Forelimb muscle (tissue), 1 donor: ENCODE measurements at regions not wholly inside any gene's neighbourhood (a gene's known extent, or its start where the extent isn't known, plus 50 kb on each side); places are given as distances from the start of the nearest gene placed in this dataset.
"Not testable (repeated sequence)": the region's sequence is repeated elsewhere in the genome, so short reads cannot be mapped to it uniquely, and the experiment has no call there.

ENCODE experiments used
- DNase-seq: peaks from one replicate; pipeline ENCODE4 v3.0.0-alpha.2; 2013; ENCODE audit warnings: low read depth

DNA sequence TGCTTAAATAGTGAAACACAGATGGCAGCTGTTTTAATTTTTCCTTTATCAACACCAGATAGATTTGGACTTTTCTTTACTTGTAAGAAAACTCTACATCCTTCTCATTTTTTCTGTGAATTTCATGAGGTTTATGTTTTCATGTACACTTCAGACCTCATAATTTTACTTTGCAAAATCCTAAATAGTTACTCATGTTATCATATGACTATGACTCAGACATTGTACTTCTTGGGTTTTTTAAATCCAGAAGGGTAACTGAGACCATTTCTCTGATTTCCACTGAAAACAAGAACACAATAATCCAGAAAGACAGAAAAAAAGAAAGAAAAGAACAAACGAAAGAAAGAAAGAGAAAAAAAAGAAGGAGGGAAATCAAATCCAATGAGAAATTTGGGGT, 1021.6 kb downstream of the NCAM2 start:
- DNase-seq, result no peak

DNA sequence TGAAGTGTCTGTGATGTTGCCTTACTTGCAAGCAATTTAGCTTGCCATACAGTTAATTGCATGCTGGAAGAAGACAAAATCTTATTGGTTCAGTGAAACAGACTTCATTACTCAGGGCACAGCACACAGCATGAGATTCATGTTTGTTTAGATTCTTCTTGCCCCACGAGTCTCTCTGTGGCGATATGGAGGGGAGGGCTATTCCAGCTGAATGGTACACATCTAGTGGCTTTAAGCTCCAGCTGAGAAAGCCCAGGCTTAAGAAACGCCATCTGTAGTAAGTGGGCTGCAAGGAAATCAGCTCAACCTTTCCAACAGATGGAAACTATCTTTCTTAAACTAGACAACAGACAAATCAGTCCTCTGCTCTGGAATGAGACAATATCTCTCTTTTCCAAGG, 1022.0 kb downstream of the NCAM2 start:
- no peak for DNase-seq

DNA sequence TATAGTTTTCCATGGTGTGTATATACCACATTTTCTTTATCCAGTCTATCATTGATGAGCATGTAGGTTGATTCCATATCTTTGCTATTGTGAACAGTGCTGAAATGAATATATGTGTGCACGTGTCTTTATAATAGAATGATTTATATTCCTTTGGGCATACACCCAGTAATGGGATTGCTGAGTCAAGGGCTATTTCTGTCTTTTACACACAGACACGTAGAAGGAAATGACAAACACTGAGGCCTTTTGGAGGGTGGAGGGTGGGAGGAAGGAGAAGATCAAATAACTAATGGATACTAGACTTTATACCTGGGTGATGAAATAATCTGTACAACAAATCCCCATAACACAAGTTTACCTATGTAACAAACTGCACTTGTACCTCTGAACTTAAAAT, 1025.7 kb downstream of the NCAM2 start:
- DNase-seq, result not testable (repeated sequence)

GRCh38 chr21:22044431-22044830, 1046.2 kb downstream of the NCAM2 start:
- no peak for DNase-seq

DNA sequence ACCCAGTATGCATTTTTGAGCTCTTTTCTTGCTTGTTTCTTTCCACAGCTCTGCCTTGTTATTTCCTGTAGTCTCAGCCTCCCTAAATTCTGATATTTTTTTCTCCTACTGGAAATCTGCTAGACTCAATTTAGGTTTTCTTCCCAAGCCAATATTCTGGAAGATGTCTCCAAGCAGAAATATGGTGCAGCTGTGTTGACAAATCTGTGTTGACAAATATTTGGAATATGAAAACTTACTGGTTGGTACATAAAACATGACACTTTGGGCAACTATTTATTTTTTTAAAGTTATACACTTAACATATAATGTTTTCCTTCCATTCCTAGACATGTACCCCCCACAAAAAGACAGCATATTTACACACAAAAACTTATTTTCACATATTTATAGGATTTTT, 1048.4 kb downstream of the NCAM2 start:
- DNase-seq, result no peak

DNA sequence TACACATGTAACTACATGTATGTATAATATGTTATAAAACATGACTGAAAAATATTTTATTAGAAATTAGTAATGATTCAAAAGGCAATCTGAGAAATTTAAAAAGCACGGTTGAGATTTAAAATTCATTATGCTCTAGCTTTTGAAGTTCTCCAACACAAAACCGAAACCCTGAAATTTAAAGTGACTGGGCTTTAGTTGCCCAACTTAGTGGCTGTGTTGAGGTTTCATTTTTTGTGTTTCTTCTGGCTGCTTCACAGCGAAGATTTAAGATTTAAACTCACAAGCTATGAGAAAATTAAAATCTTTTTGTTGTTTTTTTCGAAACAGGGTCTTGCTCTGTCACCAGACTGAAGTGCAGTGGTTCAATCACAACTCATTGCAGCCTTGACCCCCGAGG, 1058.7 kb downstream of the NCAM2 start:
- DNase-seq, result no peak

DNA sequence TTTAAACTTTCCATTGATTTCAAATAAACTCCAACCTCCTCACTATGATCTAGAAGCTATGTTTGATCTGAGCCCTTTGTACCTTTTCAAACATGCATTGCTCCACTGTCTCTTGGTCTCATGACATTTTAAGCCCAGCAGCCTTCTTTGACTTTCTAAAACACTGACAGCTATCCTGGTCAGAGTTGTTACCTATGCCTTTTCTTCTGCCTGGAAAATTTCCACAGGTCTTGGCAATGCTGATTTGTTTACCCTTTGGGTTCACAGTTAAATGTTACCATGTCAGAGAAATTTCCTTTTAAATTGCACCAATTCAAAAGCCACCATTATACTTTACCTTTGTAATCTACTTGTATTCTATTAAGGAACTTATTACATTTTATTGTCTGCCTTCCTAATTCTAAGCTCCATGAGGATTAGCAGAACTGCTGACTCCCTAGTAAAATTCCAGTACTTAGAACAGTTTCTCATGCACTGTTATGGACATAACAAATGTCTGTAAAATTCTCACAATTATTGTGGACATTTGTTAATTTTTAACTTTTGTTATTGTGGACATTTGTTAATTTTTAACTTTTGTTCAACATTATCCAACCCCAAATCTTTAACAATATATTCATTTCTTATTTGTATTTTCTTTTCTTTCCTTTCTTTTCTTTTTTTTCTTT, 1064.4 kb downstream of the NCAM2 start:
- DNase-seq, result no peak

DNA sequence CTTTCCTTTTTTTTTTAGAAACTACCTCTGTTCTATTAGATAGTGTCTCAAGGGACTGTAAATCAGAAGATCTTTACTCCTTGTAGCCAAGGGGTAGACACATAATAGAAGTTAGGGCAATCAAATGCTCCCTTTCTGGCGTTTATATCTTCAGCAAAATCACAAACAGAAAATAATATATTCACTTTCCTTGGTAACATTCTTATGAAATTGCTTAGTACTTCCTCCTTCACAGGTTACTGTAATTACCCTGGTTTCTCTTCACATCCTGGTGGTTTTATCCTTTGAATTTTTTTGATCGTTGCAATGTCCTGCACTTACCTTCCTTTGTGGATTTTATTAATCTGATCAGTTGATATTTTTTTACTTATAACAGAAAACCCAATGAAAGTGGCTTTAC, 1064.9 kb downstream of the NCAM2 start:
- DNase-seq, result no peak

DNA sequence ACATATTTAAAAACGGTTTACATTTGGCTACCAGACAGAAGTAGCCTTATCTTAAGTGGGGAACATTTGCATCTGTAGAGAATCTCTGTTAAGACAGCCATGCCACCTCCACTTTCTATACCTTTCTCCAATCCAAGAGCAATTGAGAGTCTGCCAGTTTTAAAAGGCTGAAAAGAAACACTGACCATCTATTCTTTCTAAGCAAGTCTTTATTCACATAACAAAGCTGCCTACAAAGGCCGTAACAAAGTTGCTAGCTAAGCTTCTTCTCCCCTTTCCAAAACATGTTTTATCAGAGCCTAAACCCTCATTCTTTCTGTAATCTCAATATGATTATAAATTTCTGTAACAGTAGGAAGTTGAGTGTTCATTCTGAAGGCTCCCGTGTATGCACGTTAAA, 1078.3 kb downstream of the NCAM2 start:
- no peak for DNase-seq

- no peak for DNase-seq
Observed at GRCh38 chr21:22083899-22084298, 1085.7 kb downstream of the NCAM2 start.

GRCh38 chr21:22096314-22096713, 1098.1 kb downstream of the NCAM2 start:
- DNase-seq, result no peak

DNA sequence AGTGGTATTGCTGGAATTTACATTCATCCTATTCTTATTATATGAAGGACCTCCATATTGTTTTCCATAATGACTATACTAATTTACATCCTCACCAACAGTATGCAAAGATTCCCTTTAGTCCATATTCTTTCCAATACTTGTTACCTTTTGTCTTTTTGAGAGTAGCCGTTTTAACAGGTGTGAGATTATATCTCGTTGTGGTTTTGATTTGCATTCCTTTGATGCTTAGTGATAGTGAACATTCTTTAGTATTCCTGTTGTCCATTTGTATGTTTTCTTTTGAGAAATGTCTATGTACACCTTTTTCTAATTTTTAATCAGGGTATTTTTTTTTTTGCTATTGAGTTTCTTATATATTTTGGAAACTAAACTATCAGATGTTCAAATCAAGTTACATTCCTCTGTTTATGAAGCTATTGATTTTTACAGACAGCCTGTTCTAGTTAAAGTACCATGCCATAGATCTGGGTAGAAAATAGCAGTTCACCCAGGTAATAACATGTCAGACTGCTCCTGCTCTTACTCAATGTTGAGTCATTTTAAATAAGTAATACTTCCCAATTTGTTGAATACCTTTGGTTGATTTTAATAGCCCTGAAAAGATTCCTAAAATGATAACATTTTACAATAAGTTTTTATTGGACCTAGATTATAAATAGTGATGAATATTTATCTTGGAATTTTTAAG, 1108.7 kb downstream of the NCAM2 start:
- no peak for DNase-seq

- no peak for DNase-seq
Observed at GRCh38 chr21:22115746-22116145, 1117.5 kb downstream of the NCAM2 start.

- DNase-seq, result no peak
Observed at GRCh38 chr21:22120616-22121266, 1122.5 kb downstream of the NCAM2 start.

DNA sequence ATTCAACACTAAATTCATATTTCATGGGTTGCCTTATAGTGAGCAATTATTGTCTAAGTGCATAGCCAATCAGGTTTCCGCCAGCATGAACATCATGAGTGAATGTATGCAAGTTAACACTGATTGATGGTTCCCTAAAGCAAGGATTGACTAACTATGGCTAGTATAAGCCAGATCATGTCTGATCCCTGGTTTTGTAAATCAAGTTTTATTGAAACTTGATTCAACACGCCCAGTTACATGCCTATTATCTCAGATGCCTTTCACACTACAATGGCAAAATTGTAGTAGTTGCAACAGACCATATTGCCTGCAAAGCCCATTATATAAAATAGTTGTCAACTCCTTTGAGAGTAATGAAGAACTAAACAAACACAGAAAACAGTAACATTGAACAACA, 1127.4 kb downstream of the NCAM2 start:
- no peak for DNase-seq

DNA sequence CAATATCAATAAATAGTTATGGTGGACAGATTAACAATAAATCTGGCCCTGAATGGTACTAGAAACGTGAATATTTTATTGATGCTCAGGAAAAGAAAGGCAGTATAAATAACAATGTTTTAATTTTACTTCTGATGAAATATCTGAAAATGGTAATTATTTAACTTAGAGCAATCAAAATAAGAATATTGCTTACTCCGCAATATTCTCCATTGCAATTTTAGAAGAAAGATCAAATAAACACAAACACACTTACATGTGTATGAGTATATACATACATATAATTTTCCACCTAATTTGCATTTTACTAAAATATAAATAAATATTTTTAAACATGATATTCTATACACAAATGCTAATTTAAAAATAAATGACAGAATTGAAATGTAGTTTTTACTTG, 1130.5 kb downstream of the NCAM2 start:
- no peak for DNase-seq

DNA sequence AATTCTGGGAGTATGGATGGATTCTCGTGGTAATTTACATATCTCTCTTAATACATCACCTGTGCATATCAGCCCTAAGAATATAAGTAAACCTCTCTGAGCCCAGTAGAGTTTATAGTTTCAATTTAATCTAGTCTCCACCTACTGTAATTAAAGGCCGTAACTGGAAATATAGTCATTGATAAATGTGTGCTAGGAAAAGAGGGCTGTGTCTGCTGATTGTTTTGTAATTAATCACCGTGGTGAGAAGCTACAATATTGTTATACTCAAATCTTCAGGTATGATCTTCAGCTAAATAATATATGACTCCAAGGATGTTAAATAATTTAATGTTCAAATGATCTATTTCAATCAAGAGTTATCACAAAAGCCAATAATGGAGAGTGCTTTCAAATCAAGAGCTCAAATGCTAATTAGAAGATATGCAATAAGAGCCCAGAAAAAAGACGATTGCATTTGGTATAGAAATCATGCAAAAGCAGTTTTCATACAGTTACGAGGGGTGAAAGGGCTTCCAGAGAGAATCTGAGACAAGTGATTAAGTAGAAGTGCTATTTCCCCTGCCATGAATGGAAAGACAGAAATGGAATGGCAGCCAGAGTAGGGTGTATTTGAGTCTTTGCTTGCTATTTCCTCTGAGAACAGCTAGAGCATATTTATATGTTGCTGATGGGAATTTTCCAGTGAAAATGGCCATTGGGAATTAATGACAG, 1134.3 kb downstream of the NCAM2 start:
- DNase-seq, result no peak

DNA sequence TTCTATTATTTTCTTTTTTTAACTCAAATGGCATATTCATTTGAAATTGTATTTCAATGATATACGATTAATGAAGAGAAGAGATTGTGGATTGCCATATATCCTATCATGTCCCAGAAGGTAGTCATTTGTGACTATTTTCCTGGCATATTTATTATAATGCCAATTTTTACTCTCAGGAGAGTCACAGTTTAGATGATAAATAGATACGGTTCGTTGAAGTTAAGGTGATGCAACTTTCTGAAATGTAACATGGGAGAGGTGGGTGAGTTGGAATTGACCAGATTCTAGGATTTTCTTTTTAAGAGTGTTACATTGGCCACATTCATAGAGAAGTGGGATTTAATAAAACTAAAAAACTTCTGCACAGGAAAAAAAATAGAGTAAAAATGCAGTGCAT, 1138.5 kb downstream of the NCAM2 start:
- no peak for DNase-seq

DNA sequence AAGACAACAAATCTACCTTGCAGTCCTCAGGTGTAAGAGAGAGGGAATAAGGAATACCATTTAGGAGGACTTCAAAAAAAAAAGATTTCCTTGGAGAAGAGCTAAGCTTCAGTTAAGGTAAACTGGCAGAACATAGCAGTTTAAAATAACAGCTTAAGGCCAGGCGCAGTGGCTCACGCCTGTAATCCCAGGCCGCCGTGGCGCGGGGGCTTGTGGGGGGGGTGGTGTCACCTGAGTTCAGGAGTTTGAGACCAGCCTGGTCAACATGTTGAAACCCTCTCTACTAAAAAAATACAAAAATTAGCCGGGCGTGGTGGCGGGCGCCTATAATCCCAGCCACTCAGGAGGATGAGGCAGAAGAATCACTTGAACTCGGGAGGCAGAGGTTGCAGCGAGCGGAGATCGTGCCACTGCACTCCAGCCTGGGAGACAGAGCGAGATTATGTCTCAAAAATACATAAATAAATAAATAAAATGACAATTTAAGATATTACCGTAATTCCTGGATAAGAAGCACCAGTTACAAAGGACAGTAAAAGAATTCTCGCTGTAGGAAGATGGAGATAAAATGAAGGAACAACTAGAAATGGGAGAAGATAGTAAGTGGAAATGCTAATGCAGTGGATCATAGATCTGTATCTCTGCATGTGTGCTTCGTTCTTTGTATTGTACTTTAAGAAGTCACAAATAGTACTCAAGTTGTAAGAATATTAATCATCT, 1140.2 kb downstream of the NCAM2 start:
- DNase-seq, result no peak

- DNase-seq, result no peak
Observed at GRCh38 chr21:22145545-22145944, 1147.3 kb downstream of the NCAM2 start.

GRCh38 chr21:22154579-22155274, 1156.5 kb downstream of the NCAM2 start:
- DNase-seq, result no peak
